Smooth muscle cell (in vitro differentiated cells): ENCODE measurements at regions not wholly inside any gene's neighbourhood (a gene's known extent, or its start where the extent isn't known, plus 50 kb on each side); places are given as distances from the start of the nearest gene placed in this dataset.

Source experiments
- DNase-seq: peaks from one replicate; lab custom pipeline; 2025; ENCODE audit not compliant: unreplicated experiment; lab: John Stamatoyannopoulos, UW
- H2AFZ ChIP-seq: fragments of 200-600 bp; sonication (generic); 2 replicates; pipeline ENCODE4 v1.6.0; 2016; ENCODE audit warnings: antibody characterized with exemption, low read depth, mild to moderate bottlenecking
- H3F3A ChIP-seq: fragments of 200-600 bp; sonication (generic); 2 replicates; pipeline ENCODE4 v1.6.0; 2017; ENCODE audit warnings: antibody characterized with exemption, low read depth
- H3K27ac ChIP-seq: fragments of 200-600 bp; sonication (generic); 2 replicates; pipeline ENCODE4 v1.5.1; 2016; ENCODE audit warnings: low read depth, mild to moderate bottlenecking
- H3K27me3 ChIP-seq: fragments of 200-600 bp; sonication (generic); 2 replicates; pipeline ENCODE4 v1.6.1; 2016; ENCODE audit warnings: low read depth, mild to moderate bottlenecking
- H3K36me3 ChIP-seq: fragments of 200-600 bp; sonication (generic); 2 replicates; pipeline ENCODE4 v1.5.1; 2016; ENCODE audit warnings: low read depth
- H3K4me1 ChIP-seq: fragments of 200-600 bp; sonication (generic); 2 replicates; pipeline ENCODE4 v1.5.1; 2016; ENCODE audit warnings: low read depth
- H3K4me2 ChIP-seq: fragments of 200-600 bp; sonication (generic); 2 replicates; pipeline ENCODE4 v1.6.0; 2016; ENCODE audit warnings: mild to moderate bottlenecking
- H3K4me3 ChIP-seq: fragments of 200-600 bp; sonication (generic); 2 replicates; pipeline ENCODE4 v1.5.1; 2016; ENCODE audit warnings: mild to moderate bottlenecking
- H3K79me2 ChIP-seq: fragments of 200-600 bp; sonication (generic); 2 replicates; pipeline ENCODE4 v1.6.0; 2016; ENCODE audit warnings: low read depth, mild to moderate bottlenecking
- H3K9ac ChIP-seq: fragments of 200-600 bp; sonication (generic); 2 replicates; pipeline ENCODE4 v1.6.0; 2016; ENCODE audit warnings: low read depth
- H3K9me3 ChIP-seq: fragments of 200-600 bp; sonication (generic); replicated peaks from 2 replicates; pipeline ENCODE4 v1.5.1; 2016; ENCODE audit warnings: low read depth
- H4K20me1 ChIP-seq: fragments of 200-600 bp; sonication (generic); 2 replicates; pipeline ENCODE4 v1.6.0; 2016; ENCODE audit warnings: low read depth
- CTCF ChIP-seq: fragments of 200-600 bp; sonication (generic); IDR thresholded peaks from 2 replicates; pipeline ENCODE4 v1.5.1; 2017; ENCODE audit warnings: borderline replicate concordance, mild to moderate bottlenecking, antibody characterized with exemption; ENCODE audit not compliant: insufficient read depth, poor library complexity, severe bottlenecking
- WGBS: methylation state at CpG from one replicate; pipeline ENCODE4 v1.1.7; 2016; ENCODE audit warnings: low lambda C conversion rate; 5-methylcytosine and 5-hydroxymethylcytosine counted together

- Histone ChIP-seq H2AFZ (no peak overlapping the region), H3K27me3 (no peaks in the 10 kb centered on the region), H3K4me3 (no peak overlapping the region), H3K4me1 (no peaks in the 10 kb centered on the region), H3K9me3 (no peaks in the 10 kb centered on the region), H3K27ac (no peak overlapping the region), H3K9ac (no peak overlapping the region), H4K20me1 (no peaks in the 10 kb centered on the region), H3K79me2 (no peaks in the 10 kb centered on the region), H3K4me2 (no peak overlapping the region), H3F3A (no peaks in the 10 kb centered on the region), H3K36me3 (no peaks in the 10 kb centered on the region)
- no peak for DNase-seq
- 48% methylated on average over 2 of the region's 2 CpGs for WGBS
- TF ChIP-seq CTCF: no peak
Observed at GRCh38 chr6:11450037-11450436, 87.5 kb upstream of the TMEM170B start.

GRCh38 chr6:11449408-11449807 is 88.1 kb upstream of the TMEM170B start:
- WGBS: 83% methylated on average over 2 of the region's 2 CpGs

GRCh38 chr6:11448038-11448437 is 89.5 kb upstream of the TMEM170B start:
- no peaks in the 10 kb centered on the region for H3K27me3 ChIP-seq
- no peaks in the 10 kb centered on the region for H3K4me1 ChIP-seq
- H3K79me2 ChIP-seq: no peaks in the 10 kb centered on the region
- H3K4me2 ChIP-seq: no peak overlapping the region
- no peak overlapping the region for H3K27ac ChIP-seq
- no peaks in the 10 kb centered on the region for H4K20me1 ChIP-seq
- no peak for DNase-seq
- no peak for TF ChIP-seq CTCF
- H3F3A ChIP-seq: no peaks in the 10 kb centered on the region
- no peak overlapping the region for H3K9ac ChIP-seq
- H3K36me3 ChIP-seq: no peaks in the 10 kb centered on the region
- no peaks in the 10 kb centered on the region for H3K9me3 ChIP-seq
- no peak overlapping the region for H3K4me3 ChIP-seq
- no peak overlapping the region for H2AFZ ChIP-seq

More at GRCh38 chr6:11449408-11449807, 88.1 kb upstream of the TMEM170B start:
- H3K4me2 ChIP-seq: no peak overlapping the region
- TF ChIP-seq CTCF: no peak
- H3K9ac ChIP-seq: no peak overlapping the region
- no peaks in the 10 kb centered on the region for H4K20me1 ChIP-seq
- DNase-seq: no peak
- H3K36me3 ChIP-seq: no peaks in the 10 kb centered on the region
- H3K27ac ChIP-seq: no peak overlapping the region
- H3K4me1 ChIP-seq: no peaks in the 10 kb centered on the region
- H3K9me3 ChIP-seq: no peaks in the 10 kb centered on the region
- no peaks in the 10 kb centered on the region for H3K27me3 ChIP-seq
- no peaks in the 10 kb centered on the region for H3K79me2 ChIP-seq
- H3F3A ChIP-seq: no peaks in the 10 kb centered on the region
- H2AFZ ChIP-seq: no peak overlapping the region
- H3K4me3 ChIP-seq: no peak overlapping the region

GRCh38 chr6:11447265-11447664 is 90.3 kb upstream of the TMEM170B start:
- WGBS: 93% methylated on average over 1 of the region's 1 CpG
- Histone ChIP-seq H2AFZ (no peak overlapping the region), H3K36me3 (no peaks in the 10 kb centered on the region), H3F3A (no peaks in the 10 kb centered on the region), H3K27ac (no peak overlapping the region), H3K27me3 (no peaks in the 10 kb centered on the region), H3K4me1 (no peaks in the 10 kb centered on the region), H3K4me2 (no peak overlapping the region), H3K4me3 (no peak overlapping the region), H3K9me3 (no peaks in the 10 kb centered on the region), H3K79me2 (no peaks in the 10 kb centered on the region), H4K20me1 (no peaks in the 10 kb centered on the region), H3K9ac (no peak overlapping the region)
- no peak for TF ChIP-seq CTCF
- no peak for DNase-seq
